Activated T-cell treated with anti-CD3 and anti-CD28 coated beads, Interleukin-2, amount 50 U/mL, for 72 hours (primary cell): ENCODE measurements at regions not wholly inside any gene's neighbourhood (a gene's known extent, or its start where the extent isn't known, plus 50 kb on each side); places are given as distances from the start of the nearest gene placed in this dataset.
A peak's percentile ranks its signal among the peaks of the same experiment; 100 is the strongest.
"Not testable (repeated sequence)": the region's sequence is repeated elsewhere in the genome, so short reads cannot be mapped to it uniquely, and the experiment has no call there.

Experiments
- ATAC-seq, 2 donors: fragments of 150-1000 bp; cut with Tn5 transposase; replicated peaks in 1 of 2; 2 replicates each; pipeline ENCODE4 v1.10.0; 2021; ENCODE audit warnings: moderate library complexity in 2 of 2, mild to moderate bottlenecking in 1 of 2
- DNase-seq, 2 donors: peaks; one replicate each; pipeline ENCODE4 v3.0.0; 2021 to 2022; ENCODE audit warnings: mixed read lengths in 1 of 2
- H3K27ac Mint-ChIP-seq: one replicate; pipeline ENCODE4 v1.8.0; 2022; ENCODE audit warnings: mild to moderate bottlenecking, moderate library complexity, mixed read lengths
- H3K27me3 Mint-ChIP-seq: one replicate; pipeline ENCODE4 v1.8.0; 2022; ENCODE audit warnings: low read depth, mixed read lengths
- H3K36me3 Mint-ChIP-seq, 2 donors: one replicate each; pipeline ENCODE4 v1.8.0; 2022; ENCODE audit warnings: mixed read lengths in 2 of 2, mild to moderate bottlenecking in 1 of 2; ENCODE audit not compliant: insufficient read depth in 2 of 2
- H3K4me1 Mint-ChIP-seq: one replicate; pipeline ENCODE4 v1.8.0; 2022; ENCODE audit warnings: low read depth, mixed read lengths
- H3K4me3 Mint-ChIP-seq, 2 donors: one replicate each; pipeline ENCODE4 v1.8.0; 2022; ENCODE audit warnings: mild to moderate bottlenecking in 2 of 2, mixed read lengths in 2 of 2, moderate library complexity in 2 of 2
- H3K9me3 Mint-ChIP-seq, 2 donors: one replicate each; pipeline ENCODE4 v1.8.0; 2022; ENCODE audit warnings: mixed read lengths in 2 of 2

- no peaks in the 10 kb centered on the region for H3K36me3 Mint-ChIP-seq
- peaks cover 10% of the 10 kb centered on the region for H3K4me1 Mint-ChIP-seq
- no peaks in the 10 kb centered on the region for H3K9me3 Mint-ChIP-seq
- no peaks in the 10 kb centered on the region for H3K27me3 Mint-ChIP-seq
- no peak for DNase-seq
- H3K27ac Mint-ChIP-seq = no peak overlapping the region
- H3K4me3 Mint-ChIP-seq = no peak overlapping the region
- no peak for ATAC-seq
Observed at GRCh38 chr3:153448151-153448829, 286.3 kb downstream of the RAP2B start.

DNA sequence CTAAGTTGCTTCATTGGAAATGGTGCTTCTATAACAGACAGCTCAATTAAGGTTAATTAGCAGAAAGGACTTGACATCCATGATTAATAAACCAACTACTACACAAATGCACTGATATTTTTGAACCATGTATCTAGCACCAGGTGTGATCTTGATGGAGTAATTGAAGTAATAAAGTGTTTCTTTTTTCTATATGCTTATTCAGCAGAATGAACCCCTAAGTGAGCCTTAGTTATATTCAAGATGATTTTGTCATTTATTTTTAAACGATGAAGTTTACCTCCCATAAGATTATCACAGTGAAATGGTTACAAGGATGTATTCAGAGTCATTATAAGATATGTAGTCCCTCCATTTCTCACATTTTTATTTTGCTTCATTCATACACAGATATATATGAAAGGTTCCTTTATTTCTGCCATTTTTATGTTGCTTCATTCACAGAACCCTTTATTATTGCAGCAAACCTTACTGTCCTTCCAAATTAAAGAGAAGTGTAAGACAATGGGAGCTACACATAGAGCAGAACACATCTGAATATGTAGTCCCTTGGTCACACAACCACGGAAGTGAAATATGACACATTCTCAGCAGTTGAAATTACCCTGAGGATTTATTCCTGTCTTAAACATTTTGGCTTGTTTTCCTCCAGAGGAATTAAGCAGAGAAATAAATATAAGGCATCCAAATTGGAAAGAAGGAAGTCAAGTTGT lies 295.0 kb downstream of the RAP2B start:
- no peaks in the 10 kb centered on the region for H3K9me3 Mint-ChIP-seq
- H3K27me3 Mint-ChIP-seq = no peaks in the 10 kb centered on the region
- no peak overlapping the region for H3K27ac Mint-ChIP-seq
- ATAC-seq (no peak), DNase-seq (no peak)
- no peak overlapping the region for H3K4me3 Mint-ChIP-seq
- peaks cover 4% of the 10 kb centered on the region for H3K4me1 Mint-ChIP-seq
- no peaks in the 10 kb centered on the region for H3K36me3 Mint-ChIP-seq

GRCh38 chr3:153458881-153459280 lies 296.9 kb downstream of the RAP2B start:
- H3K27ac Mint-ChIP-seq = no peak overlapping the region

DNA sequence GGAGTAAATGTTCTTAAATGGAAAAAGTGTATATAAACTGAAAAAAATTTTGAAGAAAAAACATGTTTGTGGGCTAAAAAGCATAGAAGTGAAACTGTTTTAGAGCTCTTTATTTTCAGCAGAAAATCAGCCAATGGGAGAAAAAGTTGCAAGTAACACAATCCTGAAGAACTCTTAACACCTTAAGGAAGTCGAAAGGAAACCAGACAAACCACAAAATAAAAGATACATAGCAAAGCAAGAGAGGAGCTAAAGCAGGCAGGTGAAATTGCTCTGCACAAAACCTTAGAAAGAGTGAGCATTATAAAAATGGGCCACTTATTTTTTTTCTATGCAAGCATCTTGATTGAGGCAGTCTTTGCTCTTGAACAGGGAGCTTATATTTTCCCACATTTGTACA lies 300.5 kb downstream of the RAP2B start:
- Mint-ChIP-seq H3K4me1 (peaks cover 6% of the 10 kb centered on the region), H3K4me3 (no peak overlapping the region), H3K9me3 (no peaks in the 10 kb centered on the region), H3K36me3 (no peaks in the 10 kb centered on the region), H3K27me3 (no peaks in the 10 kb centered on the region), H3K27ac (no peak overlapping the region)
- no peak for ATAC-seq
- no peak for DNase-seq

More at GRCh38 chr3:153458881-153459280, 296.9 kb downstream of the RAP2B start:
- Mint-ChIP-seq H3K4me3 (no peak overlapping the region), H3K36me3 (no peaks in the 10 kb centered on the region), H3K27me3 (no peaks in the 10 kb centered on the region), H3K9me3 (no peaks in the 10 kb centered on the region), H3K4me1 (peaks cover 6% of the 10 kb centered on the region)
- ATAC-seq = no peak
- DNase-seq = no peak

DNA sequence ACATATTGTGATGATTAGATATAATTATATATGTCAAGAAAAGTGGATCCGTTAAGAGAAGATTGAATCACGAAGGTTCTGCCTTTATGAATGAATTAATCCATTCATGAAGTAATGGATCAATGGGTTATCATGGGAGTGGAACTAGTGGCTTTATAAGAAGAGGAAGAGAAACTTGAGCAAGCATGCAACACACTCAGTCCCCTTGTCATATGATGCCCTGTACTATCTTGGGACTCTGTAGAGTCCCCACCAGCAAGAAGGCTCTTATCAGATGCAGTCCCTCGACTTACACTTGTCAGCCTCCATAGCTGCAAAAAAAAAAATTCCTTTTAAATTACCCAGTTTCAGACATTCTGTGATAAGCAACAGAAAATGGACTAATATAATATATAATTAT lies 301.9 kb downstream of the RAP2B start:
- Mint-ChIP-seq H3K27ac (no peak overlapping the region), H3K9me3 (no peaks in the 10 kb centered on the region), H3K27me3 (no peaks in the 10 kb centered on the region), H3K4me3 (no peak overlapping the region), H3K4me1 (peaks cover 6% of the 10 kb centered on the region), H3K36me3 (no peaks in the 10 kb centered on the region)
- DNase-seq (no peak), ATAC-seq (no peak)

DNA sequence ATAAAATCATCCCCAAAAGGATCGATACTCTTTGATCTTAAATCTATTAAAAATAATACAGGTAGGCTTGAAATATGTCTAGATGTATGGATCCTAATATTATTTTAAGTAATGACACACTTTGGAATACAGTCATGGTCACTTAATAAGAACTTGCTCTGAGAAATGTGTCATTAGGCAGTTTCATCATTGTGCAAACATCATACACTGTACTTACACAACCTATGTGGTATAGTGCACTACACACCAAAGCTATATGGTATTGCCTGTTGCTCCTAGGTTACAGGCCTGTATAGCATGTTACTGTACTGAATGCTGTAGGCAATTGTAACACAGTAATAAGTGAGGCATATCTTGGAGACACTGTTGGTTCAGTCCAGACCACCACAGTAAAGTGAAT lies 307.1 kb downstream of the RAP2B start:
- ATAC-seq = no peak
- DNase-seq = no peak
- H3K4me1 Mint-ChIP-seq = no peaks in the 10 kb centered on the region

DNA sequence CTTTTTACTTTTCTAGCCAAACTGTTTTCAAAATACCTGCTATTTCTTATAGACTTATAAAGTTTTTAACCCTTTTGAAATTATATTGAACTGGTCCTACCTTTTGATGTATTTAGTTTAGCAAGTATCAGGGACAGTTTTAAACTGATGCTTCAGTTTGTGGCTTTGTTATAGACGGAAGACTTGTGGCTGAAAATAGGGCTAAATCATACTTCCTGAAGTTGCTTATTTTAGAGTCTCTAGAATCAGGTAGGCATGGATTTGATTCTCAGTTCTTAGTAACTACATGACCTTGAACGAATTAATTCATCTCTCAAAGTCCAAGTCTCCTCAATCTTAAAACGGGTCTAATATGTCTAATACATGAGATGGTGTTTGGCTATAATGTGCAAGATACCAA lies 322.8 kb downstream of the RAP2B start:
- no peaks in the 10 kb centered on the region for H3K36me3 Mint-ChIP-seq
- peak overlapping the region; percentile 82 for H3K27ac Mint-ChIP-seq
- DNase-seq (no peak), ATAC-seq (no peak)
- H3K9me3 Mint-ChIP-seq = no peaks in the 10 kb centered on the region
- H3K4me3 Mint-ChIP-seq = no peak overlapping the region
- H3K4me1 Mint-ChIP-seq = peaks cover 10% of the 10 kb centered on the region
- H3K27me3 Mint-ChIP-seq = no peaks in the 10 kb centered on the region

More for the DNA sequence above, 307.1 kb downstream of the RAP2B start:
- Mint-ChIP-seq H3K27me3 (no peaks in the 10 kb centered on the region), H3K27ac (no peak overlapping the region), H3K4me3 (no peak overlapping the region), H3K9me3 (peaks cover 0 to 2% of the 10 kb centered on the region in 2 donors), H3K36me3 (no peaks in the 10 kb centered on the region)

DNA sequence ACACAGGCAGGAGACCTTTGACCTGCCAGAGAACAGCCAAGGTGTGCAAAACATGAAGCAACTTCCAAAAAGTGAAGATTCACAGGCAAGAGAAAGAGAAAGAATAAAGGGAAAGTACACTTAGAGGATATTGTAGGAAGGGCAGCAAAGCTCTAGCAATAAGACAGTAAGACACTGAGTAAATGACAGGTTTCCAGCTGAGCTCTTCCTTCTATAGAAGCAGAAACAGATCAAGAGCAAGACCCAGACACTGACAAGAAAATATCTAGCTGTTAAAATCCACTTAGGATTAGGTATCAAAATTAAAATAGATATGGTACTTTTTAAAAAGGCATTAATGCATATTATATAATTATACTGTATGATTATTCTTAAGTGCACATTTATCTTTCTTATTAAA lies 333.4 kb downstream of the RAP2B start:
- H3K27me3 Mint-ChIP-seq = no peaks in the 10 kb centered on the region
- H3K27ac Mint-ChIP-seq = no peak overlapping the region
- no peaks in the 10 kb centered on the region for H3K4me1 Mint-ChIP-seq
- no peaks in the 10 kb centered on the region for H3K9me3 Mint-ChIP-seq
- DNase-seq (no peak), ATAC-seq (no peak)
- no peaks in the 10 kb centered on the region for H3K36me3 Mint-ChIP-seq
- no peak overlapping the region for H3K4me3 Mint-ChIP-seq

- no peak for DNase-seq
- Mint-ChIP-seq H3K9me3 (peaks cover 0 to 2% of the 10 kb centered on the region in 2 donors), H3K27ac (no peak overlapping the region), H3K27me3 (no peaks in the 10 kb centered on the region), H3K4me1 (no peaks in the 10 kb centered on the region), H3K4me3 (no peak overlapping the region), H3K36me3 (no peaks in the 10 kb centered on the region)
- no peak for ATAC-seq
Observed at GRCh38 chr3:153502682-153503081, 340.7 kb downstream of the RAP2B start.

DNA sequence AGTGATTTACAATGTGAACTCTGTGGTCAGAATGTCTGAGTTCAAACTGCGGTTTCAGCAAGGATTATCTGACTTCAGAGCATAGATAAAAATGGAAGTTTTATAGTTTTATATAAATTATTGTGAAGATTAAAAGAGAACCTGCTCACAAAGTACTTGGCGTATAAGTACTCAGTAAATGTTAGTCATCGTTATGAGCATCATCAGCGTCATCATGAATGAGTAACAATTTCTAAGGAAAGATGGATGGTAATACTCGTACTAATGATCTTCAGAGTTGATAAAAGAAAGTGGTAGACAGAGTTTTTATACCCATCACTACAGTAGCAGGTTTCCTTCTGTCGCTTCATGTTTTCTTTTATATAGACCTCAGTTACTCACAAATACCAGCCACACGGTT lies 341.8 kb downstream of the RAP2B start:
- H3K36me3 Mint-ChIP-seq = peaks cover 0 to 3% of the 10 kb centered on the region in 2 donors
- ATAC-seq (peak; percentile 25 to 45), DNase-seq (no peak)
- no peaks in the 10 kb centered on the region for H3K4me1 Mint-ChIP-seq
- H3K27ac Mint-ChIP-seq = peak overlapping the region; percentile 22
- H3K4me3 Mint-ChIP-seq = no peak overlapping the region
- H3K9me3 Mint-ChIP-seq = peaks cover 0 to 2% of the 10 kb centered on the region in 2 donors
- H3K27me3 Mint-ChIP-seq = no peaks in the 10 kb centered on the region

- not testable (repeated sequence) for H3K4me3 Mint-ChIP-seq, H3K36me3 Mint-ChIP-seq, H3K27ac Mint-ChIP-seq, H3K9me3 Mint-ChIP-seq, H3K27me3 Mint-ChIP-seq, DNase-seq, ATAC-seq, H3K4me1 Mint-ChIP-seq
Observed at GRCh38 chr3:153506205-153506604, 344.2 kb downstream of the RAP2B start.

GRCh38 chr3:153506686-153507085 lies 344.7 kb downstream of the RAP2B start:
- H3K4me1 Mint-ChIP-seq, H3K36me3 Mint-ChIP-seq, H3K4me3 Mint-ChIP-seq, ATAC-seq, H3K27me3 Mint-ChIP-seq, DNase-seq, H3K9me3 Mint-ChIP-seq, H3K27ac Mint-ChIP-seq: not testable (repeated sequence)

DNA sequence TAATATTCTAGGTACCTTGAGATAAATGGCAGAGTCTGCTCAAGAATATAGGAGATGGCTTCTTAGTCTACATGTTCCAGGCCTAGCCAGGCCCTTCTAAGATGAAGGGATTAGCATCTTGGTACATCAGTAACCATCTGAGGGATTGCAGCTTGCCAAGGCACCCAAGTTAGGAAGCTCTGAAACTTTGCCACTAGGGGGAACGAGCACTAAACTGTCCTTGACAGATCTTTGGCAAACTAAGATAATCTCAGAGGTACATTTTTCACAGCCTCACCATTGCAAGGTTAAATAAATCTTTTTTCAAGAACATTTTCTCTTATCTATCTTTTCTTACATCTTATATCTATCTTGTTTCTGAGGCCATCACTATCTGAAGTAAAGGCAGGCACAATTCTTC lies 351.2 kb downstream of the RAP2B start:
- no peak for ATAC-seq
- peaks cover 2 to 3% of the 10 kb centered on the region in 2 donors for H3K9me3 Mint-ChIP-seq
- DNase-seq = peak; percentile 1 to 8
- H3K27ac Mint-ChIP-seq = no peak overlapping the region
- H3K36me3 Mint-ChIP-seq = peaks cover 4% of the 10 kb centered on the region in 2 donors
- no peaks in the 10 kb centered on the region for H3K27me3 Mint-ChIP-seq
- no peak overlapping the region for H3K4me3 Mint-ChIP-seq
- no peaks in the 10 kb centered on the region for H3K4me1 Mint-ChIP-seq

DNA sequence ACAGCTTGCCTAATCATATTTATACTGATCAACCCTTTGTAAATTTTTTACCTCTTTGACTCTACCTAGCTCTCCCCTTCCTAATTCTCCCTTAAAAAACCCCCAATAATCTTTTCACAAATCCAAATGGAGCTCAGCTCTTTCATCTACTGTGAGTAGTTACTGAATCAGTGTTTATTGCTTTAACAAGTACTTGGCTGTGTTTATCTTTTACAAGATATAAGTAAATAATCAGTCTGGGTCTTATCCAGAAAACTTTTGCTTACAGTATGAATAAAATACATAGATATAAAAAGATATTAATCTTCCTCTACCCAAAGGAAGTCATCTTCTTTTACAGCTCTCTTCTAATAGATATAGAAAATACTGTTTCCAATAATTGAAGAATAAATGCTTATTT lies 366.4 kb downstream of the RAP2B start:
- Mint-ChIP-seq H3K36me3 (peaks cover 0 to 10% of the 10 kb centered on the region in 2 donors), H3K27me3 (no peaks in the 10 kb centered on the region), H3K4me3 (no peak overlapping the region), H3K4me1 (no peaks in the 10 kb centered on the region), H3K27ac (no peak overlapping the region), H3K9me3 (peaks cover 4 to 10% of the 10 kb centered on the region in 2 donors)
- ATAC-seq = no peak
- no peak for DNase-seq
